ENCODE measurements at regions not wholly inside any gene's neighbourhood (a gene's known extent, or its start where the extent isn't known, plus 50 kb on each side); places are given as distances from the start of the nearest gene placed in this dataset.

DNA sequence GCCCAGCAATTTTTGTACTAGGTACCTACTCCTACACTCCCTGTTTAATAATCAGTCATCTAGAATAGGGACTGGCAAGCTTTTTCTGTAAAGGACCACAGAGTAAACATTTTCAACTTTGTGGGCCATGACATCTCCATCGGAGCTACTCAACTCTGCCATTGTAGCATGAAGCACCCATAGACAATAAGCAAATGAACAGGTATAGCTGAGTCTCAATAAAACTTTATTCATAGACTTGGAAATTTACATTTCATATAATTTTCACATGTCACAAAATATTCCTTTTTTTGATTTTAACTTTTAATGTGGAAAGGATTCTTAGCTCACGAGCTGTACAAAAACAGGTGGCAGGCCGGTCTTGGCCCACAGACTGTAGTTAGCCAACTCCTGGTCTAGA lies 345.8 kb downstream of the SOX9 start:
- Histone ChIP-seq H3K4me3 (ENCODE audit: insufficient read depth, low read length, poor library complexity, severe bottlenecking) (no peak overlapping the region), H3K9ac (ENCODE audit: low read length) (no peak overlapping the region), H3K9me3 (ENCODE audit: insufficient read depth, low read length) (no peaks in the 10 kb centered on the region), H3K27ac (ENCODE audit: low read depth, low read length) (no peak overlapping the region), H3K79me2 (ENCODE audit: insufficient read depth, low read length) (no peaks in the 10 kb centered on the region), H3F3A (ENCODE audit: insufficient read depth) (no peaks in the 10 kb centered on the region), H3K36me3 (ENCODE audit: low read length) (no peaks in the 10 kb centered on the region), H3K4me2 (ENCODE audit: low read depth, low read length, poor library complexity, severe bottlenecking) (no peak overlapping the region), H4K20me1 (ENCODE audit: low read depth, low read length) (no peaks in the 10 kb centered on the region), H3K27me3 (ENCODE audit: low read length) (no peaks in the 10 kb centered on the region), H3K9me2 (replicated peaks; ENCODE audit: insufficient read depth, low read length) (no peaks in the 10 kb centered on the region), H2AFZ (ENCODE audit: low read depth, low read length, severe bottlenecking) (no peak overlapping the region)
- TF ChIP-seq, protein P1, sequence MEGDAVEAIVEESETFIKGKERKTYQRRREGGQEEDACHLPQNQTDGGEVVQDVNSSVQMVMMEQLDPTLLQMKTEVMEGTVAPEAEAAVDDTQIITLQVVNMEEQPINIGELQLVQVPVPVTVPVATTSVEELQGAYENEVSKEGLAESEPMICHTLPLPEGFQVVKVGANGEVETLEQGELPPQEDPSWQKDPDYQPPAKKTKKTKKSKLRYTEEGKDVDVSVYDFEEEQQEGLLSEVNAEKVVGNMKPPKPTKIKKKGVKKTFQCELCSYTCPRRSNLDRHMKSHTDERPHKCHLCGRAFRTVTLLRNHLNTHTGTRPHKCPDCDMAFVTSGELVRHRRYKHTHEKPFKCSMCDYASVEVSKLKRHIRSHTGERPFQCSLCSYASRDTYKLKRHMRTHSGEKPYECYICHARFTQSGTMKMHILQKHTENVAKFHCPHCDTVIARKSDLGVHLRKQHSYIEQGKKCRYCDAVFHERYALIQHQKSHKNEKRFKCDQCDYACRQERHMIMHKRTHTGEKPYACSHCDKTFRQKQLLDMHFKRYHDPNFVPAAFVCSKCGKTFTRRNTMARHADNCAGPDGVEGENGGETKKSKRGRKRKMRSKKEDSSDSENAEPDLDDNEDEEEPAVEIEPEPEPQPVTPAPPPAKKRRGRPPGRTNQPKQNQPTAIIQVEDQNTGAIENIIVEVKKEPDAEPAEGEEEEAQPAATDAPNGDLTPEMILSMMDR (IDR thresholded peaks at IDR 0.05; ENCODE audit: insufficient read depth, low read length, poor library complexity, severe bottlenecking) = no peak
- no peak for TF ChIP-seq EZH2phosphoT487 (conservative IDR thresholded peaks at IDR 0.05; ENCODE audit: low read length)

DNA sequence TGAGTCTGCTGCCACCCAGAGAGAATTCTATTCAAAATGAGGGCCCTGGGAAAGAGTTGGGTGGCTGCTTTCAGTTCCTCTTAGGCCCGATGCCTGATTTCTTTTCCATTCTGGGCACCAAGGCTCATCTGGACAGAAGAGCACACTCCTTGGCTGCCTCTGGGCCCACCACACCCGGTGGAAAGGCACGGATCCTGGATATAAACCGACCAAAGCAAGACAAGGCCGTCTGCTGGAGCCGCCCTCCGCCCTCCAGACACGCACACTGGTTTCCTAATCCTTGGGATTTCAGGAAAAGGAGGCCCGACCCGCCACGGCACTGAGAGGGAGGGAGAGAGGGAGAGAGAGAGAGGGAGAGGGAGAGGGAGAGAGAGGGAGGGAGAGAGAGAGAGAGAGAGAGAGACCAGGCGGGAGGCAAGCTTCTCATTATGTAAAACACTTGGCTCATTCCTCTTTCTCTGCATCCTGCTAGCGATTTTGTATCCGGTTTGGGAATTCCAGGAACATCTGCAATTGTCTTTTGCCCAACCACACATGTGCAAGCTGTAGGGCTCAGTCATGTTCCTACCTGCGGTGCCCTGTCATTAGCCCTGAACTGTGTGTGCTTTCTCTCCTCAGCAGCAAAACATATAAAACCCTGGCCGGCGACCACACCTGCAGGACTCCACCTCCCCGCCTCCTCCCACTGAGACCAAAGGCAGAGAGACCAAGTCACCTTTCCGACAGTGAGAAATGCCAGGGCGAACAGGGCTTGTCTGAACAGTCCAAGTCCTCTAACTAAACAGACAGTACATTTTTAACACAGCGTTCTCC lies 347.2 kb downstream of the SOX9 start:
- Histone ChIP-seq H3K9ac (ENCODE audit: low read length) (no peak overlapping the region), H3K79me2 (ENCODE audit: insufficient read depth, low read length) (no peaks in the 10 kb centered on the region), H3K27me3 (ENCODE audit: low read length) (no peaks in the 10 kb centered on the region), H3K27ac (ENCODE audit: low read depth, low read length) (no peak overlapping the region), H3K4me2 (ENCODE audit: low read depth, low read length, poor library complexity, severe bottlenecking) (no peak overlapping the region), H3F3A (ENCODE audit: insufficient read depth) (no peaks in the 10 kb centered on the region), H4K20me1 (ENCODE audit: low read depth, low read length) (no peaks in the 10 kb centered on the region), H3K9me2 (replicated peaks; ENCODE audit: insufficient read depth, low read length) (no peaks in the 10 kb centered on the region), H2AFZ (ENCODE audit: low read depth, low read length, severe bottlenecking) (no peak overlapping the region), H3K9me3 (ENCODE audit: insufficient read depth, low read length) (no peaks in the 10 kb centered on the region), H3K36me3 (ENCODE audit: low read length) (no peaks in the 10 kb centered on the region), H3K4me3 (ENCODE audit: insufficient read depth, low read length, poor library complexity, severe bottlenecking) (no peak overlapping the region)
- TF ChIP-seq, protein P1 (IDR thresholded peaks at IDR 0.05; ENCODE audit: insufficient read depth, low read length, poor library complexity, severe bottlenecking) = no peak
- no peak for TF ChIP-seq EZH2phosphoT487 (conservative IDR thresholded peaks at IDR 0.05; ENCODE audit: low read length)

GRCh38 chr17:72468841-72469240 lies 348.0 kb downstream of the SOX9 start:
- no peaks in the 10 kb centered on the region for H3K9me2 ChIP-seq (replicated peaks; ENCODE audit: insufficient read depth, low read length)
- no peaks in the 10 kb centered on the region for H4K20me1 ChIP-seq (ENCODE audit: low read depth, low read length)
- no peak overlapping the region for H3K27ac ChIP-seq (ENCODE audit: low read depth, low read length)
- H3K36me3 ChIP-seq (ENCODE audit: low read length) = no peaks in the 10 kb centered on the region
- no peak overlapping the region for H3K9ac ChIP-seq (ENCODE audit: low read length)
- H3K27me3 ChIP-seq (ENCODE audit: low read length) = no peaks in the 10 kb centered on the region
- TF ChIP-seq, protein P1 (IDR thresholded peaks at IDR 0.05; ENCODE audit: insufficient read depth, low read length, poor library complexity, severe bottlenecking) = no peak
- no peak for TF ChIP-seq EZH2phosphoT487 (conservative IDR thresholded peaks at IDR 0.05; ENCODE audit: low read length)
- H3K9me3 ChIP-seq (ENCODE audit: insufficient read depth, low read length) = no peaks in the 10 kb centered on the region
- no peaks in the 10 kb centered on the region for H3F3A ChIP-seq (ENCODE audit: insufficient read depth)
- no peak overlapping the region for H3K4me3 ChIP-seq (ENCODE audit: insufficient read depth, low read length, poor library complexity, severe bottlenecking)
- H2AFZ ChIP-seq (ENCODE audit: low read depth, low read length, severe bottlenecking) = no peak overlapping the region
- no peak overlapping the region for H3K4me2 ChIP-seq (ENCODE audit: low read depth, low read length, poor library complexity, severe bottlenecking)
- H3K79me2 ChIP-seq (ENCODE audit: insufficient read depth, low read length) = no peaks in the 10 kb centered on the region
